Tibial nerve (tissue), 4 donors: ENCODE measurements at regions not wholly inside any gene's neighbourhood (a gene's known extent, or its start where the extent isn't known, plus 50 kb on each side); places are given as distances from the start of the nearest gene placed in this dataset.

ENCODE experiments used
- DNase-seq, 2 donors: peaks; one replicate each; pipeline ENCODE4 v3.0.0-alpha.2; 2019; ENCODE audit warnings: low spot score in 2 of 2
- H3K27ac ChIP-seq, 4 donors: fragments of 200-600 bp; sonication (generic) in 3 of 4; one replicate each; pipeline ENCODE4 v1.5.1; 2017 to 2019; ENCODE audit warnings: mild to moderate bottlenecking in 1 of 4
- H3K27me3 ChIP-seq, 2 donors: fragments of 200-600 bp; sonication (generic) in 1 of 2; one replicate each; pipeline versions ENCODE4 v1.5.1 to v1.6.0; 2017 to 2019
- H3K36me3 ChIP-seq, 3 donors: fragments of 200-600 bp; sonication (generic); one replicate each; pipeline ENCODE4 v1.5.1; 2018 to 2019
- H3K4me1 ChIP-seq, 4 donors: fragments of 200-600 bp; sonication (generic) in 3 of 4; one replicate each; pipeline ENCODE4 v1.5.1; 2017 to 2019
- H3K4me3 ChIP-seq, 4 donors: fragments of 200-600 bp; sonication (generic) in 3 of 4; one replicate each; pipeline ENCODE4 v1.5.1; 2017 to 2019; ENCODE audit warnings: mild to moderate bottlenecking in 1 of 4, moderate library complexity in 1 of 4
- H3K9me3 ChIP-seq, 4 donors: fragments of 200-600 bp; sonication (generic) in 3 of 4; one replicate each; pipeline ENCODE4 v1.5.1; 2017 to 2019
- EP300 ChIP-seq, 2 donors: sonication (generic); formaldehyde crosslinking; IDR thresholded peaks; one replicate each; pipeline ENCODE4 v1.6.1; 2017; ENCODE audit warnings: antibody characterized with exemption in 2 of 2, mild to moderate bottlenecking in 1 of 2
- POLR2A ChIP-seq, 2 donors: fragments of 450-650 bp; IDR thresholded peaks; one replicate each; pipeline ENCODE4 v1.6.1; 2017; ENCODE audit warnings: antibody characterized with exemption in 2 of 2, mild to moderate bottlenecking in 2 of 2, moderate library complexity in 2 of 2
- WGBS, 2 donors: methylation state at CpG; one replicate each; pipeline ENCODE4 v1.1.5; 2018; 5-methylcytosine and 5-hydroxymethylcytosine counted together
- TF ChIP-seq, protein P1 (sequence below), 5 experiments: fragments of 200-600 bp in 3 of 5; fragments of 450-650 bp in 2 of 5; sonication (generic) in 3 of 5; IDR thresholded peaks; one replicate each; pipeline ENCODE4 v1.5.1; 2016 to 2019; ENCODE audit warnings: antibody characterized with exemption in 5 of 5, mild to moderate bottlenecking in 3 of 5, moderate library complexity in 2 of 5

DNA sequence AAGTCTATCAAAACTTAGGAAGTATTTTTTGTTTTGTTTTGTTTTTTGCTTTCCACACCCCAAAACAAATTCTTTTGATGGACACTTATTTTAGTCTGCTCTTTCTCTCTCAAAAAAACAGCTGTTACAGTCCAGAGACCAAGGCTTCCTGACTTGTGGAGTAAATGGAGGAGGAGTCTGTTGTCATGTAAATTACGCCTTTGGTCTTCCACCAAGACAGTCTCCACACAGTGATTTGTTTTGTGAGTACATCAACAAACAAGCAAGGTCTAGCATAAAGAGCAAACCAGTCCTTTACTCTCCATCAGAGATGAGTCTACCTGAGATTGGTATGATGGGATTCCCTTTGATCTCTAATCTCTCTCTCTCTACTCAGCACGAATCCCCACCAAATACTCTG, 588.0 kb upstream of the ARID1B start:
- WGBS, 2 donors = 75 to 83% methylated on average over 2 of the region's 2 CpGs
- TF ChIP-seq, protein P1, sequence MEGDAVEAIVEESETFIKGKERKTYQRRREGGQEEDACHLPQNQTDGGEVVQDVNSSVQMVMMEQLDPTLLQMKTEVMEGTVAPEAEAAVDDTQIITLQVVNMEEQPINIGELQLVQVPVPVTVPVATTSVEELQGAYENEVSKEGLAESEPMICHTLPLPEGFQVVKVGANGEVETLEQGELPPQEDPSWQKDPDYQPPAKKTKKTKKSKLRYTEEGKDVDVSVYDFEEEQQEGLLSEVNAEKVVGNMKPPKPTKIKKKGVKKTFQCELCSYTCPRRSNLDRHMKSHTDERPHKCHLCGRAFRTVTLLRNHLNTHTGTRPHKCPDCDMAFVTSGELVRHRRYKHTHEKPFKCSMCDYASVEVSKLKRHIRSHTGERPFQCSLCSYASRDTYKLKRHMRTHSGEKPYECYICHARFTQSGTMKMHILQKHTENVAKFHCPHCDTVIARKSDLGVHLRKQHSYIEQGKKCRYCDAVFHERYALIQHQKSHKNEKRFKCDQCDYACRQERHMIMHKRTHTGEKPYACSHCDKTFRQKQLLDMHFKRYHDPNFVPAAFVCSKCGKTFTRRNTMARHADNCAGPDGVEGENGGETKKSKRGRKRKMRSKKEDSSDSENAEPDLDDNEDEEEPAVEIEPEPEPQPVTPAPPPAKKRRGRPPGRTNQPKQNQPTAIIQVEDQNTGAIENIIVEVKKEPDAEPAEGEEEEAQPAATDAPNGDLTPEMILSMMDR (IDR thresholded peaks at IDR 0.05) = no peak
- TF ChIP-seq POLR2A (IDR thresholded peaks at IDR 0.05) (no peak), EP300 (IDR thresholded peaks at IDR 0.05) (no peak)
- Histone ChIP-seq H3K9me3 (no peaks in the 10 kb centered on the region), H3K4me1 (no peaks in the 10 kb centered on the region), H3K27ac (no peak overlapping the region), H3K36me3 (no peaks in the 10 kb centered on the region), H3K27me3 (no peaks in the 10 kb centered on the region), H3K4me3 (no peak overlapping the region)
- no peak for DNase-seq

- Histone ChIP-seq H3K9me3 (peaks cover 0 to 5% (median 0%) of the 10 kb centered on the region in 4 donors), H3K4me3 (no peak overlapping the region), H3K27ac (no peak overlapping the region), H3K27me3 (no peaks in the 10 kb centered on the region), H3K4me1 (no peaks in the 10 kb centered on the region), H3K36me3 (no peaks in the 10 kb centered on the region)
- no peak for TF ChIP-seq EP300 (IDR thresholded peaks at IDR 0.05)
- no peak for TF ChIP-seq POLR2A (IDR thresholded peaks at IDR 0.05)
- TF ChIP-seq, protein P1 (IDR thresholded peaks at IDR 0.05) = no peak
- DNase-seq = no peak
- WGBS, 2 donors = 58 to 69% methylated on average over 3 of the region's 3 CpGs
Measured at GRCh38 chr6:156185113-156185512, 592.1 kb upstream of the ARID1B start.

GRCh38 chr6:156183678-156184077, 593.5 kb upstream of the ARID1B start:
- no peak for DNase-seq
- H3K4me3 ChIP-seq = no peak overlapping the region
- H3K27me3 ChIP-seq = no peaks in the 10 kb centered on the region
- H3K4me1 ChIP-seq = no peaks in the 10 kb centered on the region
- H3K9me3 ChIP-seq = peaks cover 0 to 5% (median 0%) of the 10 kb centered on the region in 4 donors
- no peaks in the 10 kb centered on the region for H3K36me3 ChIP-seq
- 66 to 80% methylated on average over 3 of the region's 3 CpGs for WGBS, 2 donors
- H3K27ac ChIP-seq = no peak overlapping the region
- TF ChIP-seq, protein P1 (IDR thresholded peaks at IDR 0.05) = no peak
- TF ChIP-seq POLR2A (IDR thresholded peaks at IDR 0.05) (no peak), EP300 (IDR thresholded peaks at IDR 0.05) (no peak)

GRCh38 chr6:156182356-156182755, 594.8 kb upstream of the ARID1B start:
- TF ChIP-seq, protein P1 (IDR thresholded peaks at IDR 0.05) = no peak
- Histone ChIP-seq H3K36me3 (no peaks in the 10 kb centered on the region), H3K4me3 (no peak overlapping the region), H3K27me3 (no peaks in the 10 kb centered on the region), H3K9me3 (peaks cover 0 to 5% (median 0%) of the 10 kb centered on the region in 4 donors), H3K27ac (no peak overlapping the region), H3K4me1 (no peaks in the 10 kb centered on the region)
- DNase-seq = no peak
- 53 to 57% methylated on average over 2 of the region's 2 CpGs for WGBS, 2 donors

GRCh38 chr6:156181506-156181905, 595.7 kb upstream of the ARID1B start:
- 67 to 71% methylated on average over 6 of the region's 6 CpGs for WGBS, 2 donors
- DNase-seq = no peak
- Histone ChIP-seq H3K27ac (no peak overlapping the region), H3K4me1 (no peaks in the 10 kb centered on the region), H3K4me3 (no peak overlapping the region), H3K9me3 (peaks cover 0 to 5% (median 0%) of the 10 kb centered on the region in 4 donors), H3K27me3 (no peaks in the 10 kb centered on the region), H3K36me3 (no peaks in the 10 kb centered on the region)
- TF ChIP-seq EP300 (IDR thresholded peaks at IDR 0.05) = no peak
- TF ChIP-seq, protein P1 (IDR thresholded peaks at IDR 0.05) = no peak
- no peak for TF ChIP-seq POLR2A (IDR thresholded peaks at IDR 0.05)
